Left lung (tissue), 4 donors: ENCODE measurements at regions not wholly inside any gene's neighbourhood (a gene's known extent, or its start where the extent isn't known, plus 50 kb on each side); places are given as distances from the start of the nearest gene placed in this dataset.
A peak's percentile ranks its signal among the peaks of the same experiment; 100 is the strongest.

Experiments
- ATAC-seq: fragments of 200-7000 bp; cut with Tn5 transposase; one replicate; pipeline ENCODE4 v1.9.1; 2020; ENCODE audit warnings: moderate library complexity
- DNase-seq, 4 donors: peaks; one replicate each; pipeline ENCODE4 v3.0.0-alpha.2; 2013 to 2020
- H3K27ac ChIP-seq, 2 donors: fragments of 200-600 bp; sonication (generic) in 1 of 2; one replicate each; pipeline versions ENCODE4 v1.5.0 to v1.8.0; 2020 to 2021
- H3K27me3 ChIP-seq, 2 donors: fragments of 200-600 bp; sonication (generic) in 1 of 2; one replicate each; pipeline versions ENCODE4 v1.5.0 to v1.8.0; 2020 to 2021
- H3K36me3 ChIP-seq, 2 donors: fragments of 200-600 bp; sonication (generic) in 1 of 2; one replicate each; pipeline versions ENCODE4 v1.5.0 to v1.8.0; 2020 to 2021
- H3K4me1 ChIP-seq, 2 donors: fragments of 200-600 bp; one replicate each; pipeline ENCODE4 v1.8.0; 2021
- H3K4me3 ChIP-seq, 2 donors: fragments of 200-600 bp; sonication (generic) in 1 of 2; one replicate each; pipeline versions ENCODE4 v1.5.0 to v1.8.0; 2020 to 2021; ENCODE audit warnings: mild to moderate bottlenecking in 1 of 2
- H3K9me3 ChIP-seq, 2 donors: fragments of 200-600 bp; sonication (generic) in 1 of 2; one replicate each; pipeline versions ENCODE4 v1.5.0 to v1.8.0; 2020 to 2021
- CTCF ChIP-seq, 2 donors: fragments of 200-600 bp; sonication (generic) in 1 of 2; IDR thresholded peaks; one replicate each; pipeline versions ENCODE4 v1.5.0 to v1.8.0; 2021; ENCODE audit warnings: antibody characterized with exemption in 2 of 2
- intact Hi-C, 2 donors: fragments of 100-400 bp; cut with DNase I; formaldehyde crosslinking; loops; one replicate each; pipeline versions ENCODE4 v1.11.2 to v1.14.2; 2022
- donor health status: DM: no; HTN: yes; CAD: no.
- donor health status: DM: no; HTN: no; CAD: no.

GRCh38 chr6:167570460-167571400 is 245.8 kb downstream of the TTLL2 start:
- DNase-seq (peak in 1 of 4 donors; percentile 60), ATAC-seq (no peak)
- H3K9me3 ChIP-seq = no peaks in the 10 kb centered on the region
- H3K4me1 ChIP-seq = peaks cover 3% of the 10 kb centered on the region in 2 donors
- no peak for TF ChIP-seq CTCF (IDR thresholded peaks at IDR 0.05)
- H3K36me3 ChIP-seq = no peaks in the 10 kb centered on the region
- intact Hi-C loops = no loop called here
- H3K4me3 ChIP-seq = no peak overlapping the region
- H3K27ac ChIP-seq = no peak overlapping the region
- no peaks in the 10 kb centered on the region for H3K27me3 ChIP-seq

GRCh38 chr6:167571550-167571949 is 246.7 kb downstream of the TTLL2 start:
- Histone ChIP-seq H3K4me1 (peaks cover 3% of the 10 kb centered on the region in 2 donors), H3K9me3 (no peaks in the 10 kb centered on the region), H3K4me3 (no peak overlapping the region), H3K27ac (no peak overlapping the region), H3K27me3 (no peaks in the 10 kb centered on the region), H3K36me3 (no peaks in the 10 kb centered on the region)
- peak in 1 of 4 donors; percentile 59 for DNase-seq
- ATAC-seq = no peak
- TF ChIP-seq CTCF (IDR thresholded peaks at IDR 0.05) = no peak
- intact Hi-C loops = no loop called here

GRCh38 chr6:167572106-167572505 is 247.2 kb downstream of the TTLL2 start:
- H3K27me3 ChIP-seq = no peaks in the 10 kb centered on the region
- no peaks in the 10 kb centered on the region for H3K36me3 ChIP-seq
- H3K9me3 ChIP-seq = no peaks in the 10 kb centered on the region
- intact Hi-C loops = no loop called here
- H3K4me1 ChIP-seq = peaks cover 3% of the 10 kb centered on the region in 2 donors
- no peak overlapping the region for H3K4me3 ChIP-seq
- ATAC-seq = no peak
- no peak for TF ChIP-seq CTCF (IDR thresholded peaks at IDR 0.05)
- H3K27ac ChIP-seq = no peak overlapping the region
- DNase-seq = peak in 1 of 4 donors; percentile 63

- no peaks in the 10 kb centered on the region for H3K9me3 ChIP-seq
- H3K27me3 ChIP-seq = no peaks in the 10 kb centered on the region
- H3K27ac ChIP-seq = no peak overlapping the region
- DNase-seq (peak in 1 of 4 donors; percentile 62), ATAC-seq (no peak)
- H3K36me3 ChIP-seq = no peaks in the 10 kb centered on the region
- TF ChIP-seq CTCF (IDR thresholded peaks at IDR 0.05) = no peak
- no peak overlapping the region for H3K4me3 ChIP-seq
- H3K4me1 ChIP-seq = peaks cover 3% of the 10 kb centered on the region in 2 donors
- intact Hi-C loops = no loop called here
Measured at GRCh38 chr6:167572841-167573271, 248.0 kb downstream of the TTLL2 start.

- no peaks in the 10 kb centered on the region for H3K9me3 ChIP-seq
- intact Hi-C loops = no loop called here
- H3K36me3 ChIP-seq = no peaks in the 10 kb centered on the region
- ATAC-seq (peak; percentile 26), DNase-seq (peak in 2 of 4 donors; percentile 39 to 61)
- no peak for TF ChIP-seq CTCF (IDR thresholded peaks at IDR 0.05)
- no peaks in the 10 kb centered on the region for H3K27me3 ChIP-seq
- peaks cover 3% of the 10 kb centered on the region in 2 donors for H3K4me1 ChIP-seq
- H3K27ac ChIP-seq = no peak overlapping the region
- H3K4me3 ChIP-seq = no peak overlapping the region
Measured at GRCh38 chr6:167573461-167574215, 248.8 kb downstream of the TTLL2 start.
